ENCODE measurements at regions not wholly inside any gene's neighbourhood (a gene's known extent, or its start where the extent isn't known, plus 50 kb on each side); places are given as distances from the start of the nearest gene placed in this dataset.

DNA sequence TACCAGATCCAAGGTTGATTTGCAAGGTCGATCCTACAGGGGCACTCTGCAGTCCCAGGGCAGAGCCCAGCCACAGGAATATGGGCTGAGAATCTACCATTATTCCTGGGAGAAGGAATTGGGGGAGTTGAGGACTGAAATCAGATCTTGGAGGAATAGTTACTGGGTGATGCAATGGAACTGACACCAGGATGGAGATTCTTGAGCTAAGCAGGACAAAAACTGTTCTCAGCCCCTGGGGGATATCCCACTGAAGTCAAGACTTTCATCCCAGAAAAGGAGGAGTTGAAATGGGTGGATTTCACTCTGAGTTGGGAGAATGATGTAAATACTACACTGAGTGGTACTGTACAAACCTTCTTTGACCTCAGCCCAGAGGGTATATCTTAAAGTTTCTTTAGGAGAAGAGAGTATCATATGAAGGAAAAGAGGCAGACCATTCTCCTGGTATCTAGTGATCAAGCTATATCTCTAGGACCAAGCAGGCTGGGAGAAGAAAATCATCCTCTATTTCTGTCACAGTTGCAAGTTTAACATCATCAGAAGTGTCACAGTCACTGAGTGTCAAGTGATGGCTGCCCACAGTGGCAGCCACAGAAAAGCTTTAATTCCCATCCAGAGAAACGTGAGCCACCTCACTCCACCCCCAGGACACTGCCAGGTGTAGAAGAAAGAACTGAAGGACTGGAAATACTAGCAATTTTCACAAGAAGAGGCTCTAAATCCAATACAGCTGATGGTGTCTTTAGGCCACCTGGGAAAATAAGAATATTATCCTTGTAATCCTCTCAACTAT lies 181.9 kb downstream of the NUAK1 start (continued):
- TF ChIP-seq ASH2L (IDR thresholded peaks at IDR 0.05; ENCODE audit: borderline replicate concordance, low read depth): no peak
- no peak for TF ChIP-seq ZNF24 (IDR thresholded peaks at IDR 0.05)
- TF ChIP-seq HCFC1 (IDR thresholded peaks at IDR 0.05; ENCODE audit: low read length): no peak

GRCh38 chr12:105960319-105961083 lies 178.3 kb downstream of the NUAK1 start:
- H3K9ac ChIP-seq (ENCODE audit: control insufficient read depth, insufficient read depth, low read length): no peak overlapping the region
- DNase-seq (ENCODE audit: low read depth, low spot score) (no peak), ATAC-seq (no peak), FAIRE-seq (no peak)
- POLR2A ChIA-PET: no interaction called here
- no peaks in the 10 kb centered on the region for H3K36me3 ChIP-seq (ENCODE audit: control insufficient read depth in 2 of 2, insufficient read depth in 2 of 2, low read length in 1 of 2)
- no peak overlapping the region for H3K4me3 ChIP-seq
- H3K27me3 ChIP-seq (replicated peaks in 1 of 2; ENCODE audit: control insufficient read depth in 2 of 2, insufficient read depth in 2 of 2, low read length in 1 of 2): no peaks in the 10 kb centered on the region; a peak in 1 of 4 replicates
- no peaks in the 10 kb centered on the region for H3K9me3 ChIP-seq (replicated peaks; ENCODE audit: control insufficient read depth, insufficient read depth, low read length)
- H3K27ac ChIP-seq (ENCODE audit: control insufficient read depth, insufficient read depth): no peak overlapping the region
- SMC1A ChIA-PET (ENCODE audit: uncharacterized antibody, unreplicated experiment): no interaction called here
- no peak overlapping the region for H3K4me2 ChIP-seq (ENCODE audit: control insufficient read depth, insufficient read depth)
- intact Hi-C loops (cut with micrococcal nuclease; ENCODE audit: unreplicated experiment) (no loop called here), in situ Hi-C loops (cut with MboI) (no loop called here)
- no peak overlapping the region for H2AFZ ChIP-seq (ENCODE audit: control insufficient read depth, low read depth, low read length)
- no peaks in the 10 kb centered on the region for H3K4me1 ChIP-seq (ENCODE audit: control insufficient read depth, insufficient read depth, low read length)
- BruUV-seq (replicated peaks): no TSS peak
- H4K20me1 ChIP-seq (ENCODE audit: control insufficient read depth, insufficient read depth): no peaks in the 10 kb centered on the region
- no peaks in the 10 kb centered on the region for H3K79me2 ChIP-seq (ENCODE audit: control insufficient read depth, insufficient read depth, low read length)
- RAD21 ChIA-PET (ENCODE audit: unreplicated experiment): no interaction called here
- 19% methylated on average over 3 of the region's 3 CpGs for WGBS (ENCODE audit: insufficient coverage, insufficient replicate concordance, low lambda C conversion rate, missing lambda C conversion rate)
- CTCF ChIA-PET: no interaction called here
- TF ChIP-seq RAD51 (IDR thresholded peaks at IDR 0.05): no peak
- TF ChIP-seq BCL3 (IDR thresholded peaks at IDR 0.05; ENCODE audit: borderline replicate concordance, insufficient read depth, low read depth, low read length, poor library complexity, severe bottlenecking): no peak
- no peak for TF ChIP-seq ZNF384 (IDR thresholded peaks at IDR 0.05; ENCODE audit: borderline replicate concordance, low read depth, low read length)
- TF ChIP-seq PAX5 (IDR thresholded peaks at IDR 0.05; ENCODE audit: borderline replicate concordance, low read depth, low read length): no peak
- TF ChIP-seq, protein P1, sequence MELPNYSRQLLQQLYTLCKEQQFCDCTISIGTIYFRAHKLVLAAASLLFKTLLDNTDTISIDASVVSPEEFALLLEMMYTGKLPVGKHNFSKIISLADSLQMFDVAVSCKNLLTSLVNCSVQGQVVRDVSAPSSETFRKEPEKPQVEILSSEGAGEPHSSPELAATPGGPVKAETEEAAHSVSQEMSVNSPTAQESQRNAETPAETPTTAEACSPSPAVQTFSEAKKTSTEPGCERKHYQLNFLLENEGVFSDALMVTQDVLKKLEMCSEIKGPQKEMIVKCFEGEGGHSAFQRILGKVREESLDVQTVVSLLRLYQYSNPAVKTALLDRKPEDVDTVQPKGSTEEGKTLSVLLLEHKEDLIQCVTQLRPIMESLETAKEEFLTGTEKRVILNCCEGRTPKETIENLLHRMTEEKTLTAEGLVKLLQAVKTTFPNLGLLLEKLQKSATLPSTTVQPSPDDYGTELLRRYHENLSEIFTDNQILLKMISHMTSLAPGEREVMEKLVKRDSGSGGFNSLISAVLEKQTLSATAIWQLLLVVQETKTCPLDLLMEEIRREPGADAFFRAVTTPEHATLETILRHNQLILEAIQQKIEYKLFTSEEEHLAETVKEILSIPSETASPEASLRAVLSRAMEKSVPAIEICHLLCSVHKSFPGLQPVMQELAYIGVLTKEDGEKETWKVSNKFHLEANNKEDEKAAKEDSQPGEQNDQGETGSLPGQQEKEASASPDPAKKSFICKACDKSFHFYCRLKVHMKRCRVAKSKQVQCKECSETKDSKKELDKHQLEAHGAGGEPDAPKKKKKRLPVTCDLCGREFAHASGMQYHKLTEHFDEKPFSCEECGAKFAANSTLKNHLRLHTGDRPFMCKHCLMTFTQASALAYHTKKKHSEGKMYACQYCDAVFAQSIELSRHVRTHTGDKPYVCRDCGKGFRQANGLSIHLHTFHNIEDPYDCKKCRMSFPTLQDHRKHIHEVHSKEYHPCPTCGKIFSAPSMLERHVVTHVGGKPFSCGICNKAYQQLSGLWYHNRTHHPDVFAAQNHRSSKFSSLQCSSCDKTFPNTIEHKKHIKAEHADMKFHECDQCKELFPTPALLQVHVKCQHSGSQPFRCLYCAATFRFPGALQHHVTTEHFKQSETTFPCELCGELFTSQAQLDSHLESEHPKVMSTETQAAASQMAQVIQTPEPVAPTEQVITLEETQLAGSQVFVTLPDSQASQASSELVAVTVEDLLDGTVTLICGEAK (IDR thresholded peaks at IDR 0.05; ENCODE audit: borderline replicate concordance): no peak
- TF ChIP-seq RAD21 (IDR thresholded peaks at IDR 0.05; ENCODE audit: insufficient read depth, low read depth, low read length): no peak
- TF ChIP-seq ZBTB11 (CRISPR knock-in tag; IDR thresholded peaks at IDR 0.05): no peak
